K562 (cell line): ENCODE measurements at regions not wholly inside any gene's neighbourhood (a gene's known extent, or its start where the extent isn't known, plus 50 kb on each side); places are given as distances from the start of the nearest gene placed in this dataset.
"Not testable (repeated sequence)": the region's sequence is repeated elsewhere in the genome, so short reads cannot be mapped to it uniquely, and the experiment has no call there.

Experiments
- ATAC-seq: fragments of 200-7000 bp; cut with Tn5 transposase; 3 replicates; pipeline ENCODE4 v1.9.1; 2020; ENCODE audit warnings: moderate library complexity
- BruUV-seq: library from RNA; stranded (reverse); fragments of 400-500 nt; replicated peaks from 2 replicates; lab custom pipeline; 2021; lab: Mats Ljungman, UMichigan
- CTCF ChIA-PET: fragments of 300-600 bp; formaldehyde crosslinking; extraction: SDS; loops from one replicate; lab custom pipeline; 2021; ENCODE audit warnings: low intra/inter-chr PET ratio; lab: Yijun Ruan, JAX
- POLR2A ChIA-PET: fragments of 300-600, 350-650 bp; sonication (Branson Sonifier 250); formaldehyde crosslinking; extraction: SDS; loops from one replicate; lab custom pipeline; 2021; ENCODE audit warnings: antibody characterized with exemption, inconsistent platforms; lab: Yijun Ruan, JAX
- DNase-seq, 4 experiments: peaks; one replicate each; pipeline versions ENCODE4 v3.0.0 to v3.0.0-alpha.2; 2011 to 2018; ENCODE audit warnings: low spot score in 3 of 4, mixed read lengths in 3 of 4; ENCODE audit errors: extremely low read depth in 1 of 4
- FAIRE-seq: peaks from 2 replicates; lab custom pipeline; 2011; peaks lifted over from hg19 to GRCh38; lab: Jason Lieb, UNC
- H2AFZ ChIP-seq: 2 replicates; pipeline ENCODE4 v1.6.0; 2011; ENCODE audit warnings: low read depth, low read length, control low read depth, inconsistent platforms
- H3K27ac ChIP-seq: fragments of 200-600 bp; 3 replicates; pipeline ENCODE4 v1.8.0; 2011; ENCODE audit warnings: low read depth, mild to moderate bottlenecking, control low read depth, inconsistent platforms, low read length, moderate library complexity, mixed read lengths; ENCODE audit errors: extremely low read depth
- H3K27me3 ChIP-seq, 2 experiments: fragments of 300-600 bp in 1 of 2; 2 replicates in 1 of 2; 3 replicates in 1 of 2; pipeline versions ENCODE4 v1.6.0 to v1.8.0; 2011; ENCODE audit warnings: inconsistent platforms in 2 of 2, low read length in 2 of 2, mild to moderate bottlenecking in 1 of 2, mixed read lengths in 1 of 2, moderate library complexity in 1 of 2; ENCODE audit not compliant: control insufficient read depth in 2 of 2, insufficient read depth in 2 of 2
- H3K36me3 ChIP-seq: fragments of 300-600 bp; 3 replicates; pipeline ENCODE4 v1.8.0; 2011; ENCODE audit warnings: mild to moderate bottlenecking, low read length, inconsistent platforms; ENCODE audit not compliant: control insufficient read depth, insufficient read depth
- H3K4me1 ChIP-seq, 2 experiments: fragments of 200-600 bp in 1 of 2; replicated peaks in 1 of 2; 2 replicates in 1 of 2; 3 replicates in 1 of 2; pipeline versions ENCODE4 v1.5.1 to v1.8.0; 2011; ENCODE audit warnings: inconsistent platforms in 2 of 2, low read length in 2 of 2, mild to moderate bottlenecking in 1 of 2, mixed read lengths in 1 of 2, moderate library complexity in 1 of 2; ENCODE audit not compliant: control insufficient read depth in 2 of 2, insufficient read depth in 2 of 2
- H3K4me2 ChIP-seq: 2 replicates; pipeline ENCODE4 v1.6.1; 2011; ENCODE audit warnings: low read length, control low read depth, inconsistent platforms, mixed read lengths; ENCODE audit not compliant: insufficient read depth
- H3K4me3 ChIP-seq: fragments of 200-600 bp; sonication (generic), shearing (Covaris generic); 2 replicates; pipeline ENCODE4 v1.5.1; 2016; ENCODE audit warnings: control low read depth, inconsistent platforms
- H3K79me2 ChIP-seq: fragments of 200-600 bp; 3 replicates; pipeline ENCODE4 v1.8.0; 2011; ENCODE audit warnings: low read length, inconsistent platforms; ENCODE audit not compliant: control insufficient read depth, insufficient read depth
- H3K9ac ChIP-seq, 2 experiments: 2 replicates each; pipeline versions ENCODE4 v1.6.0 to v1.6.1; 2011; ENCODE audit warnings: low read depth in 2 of 2, low read length in 2 of 2, control low read depth in 1 of 2, inconsistent platforms in 1 of 2, mild to moderate bottlenecking in 1 of 2, mixed read lengths in 1 of 2; ENCODE audit not compliant: insufficient read depth in 1 of 2
- H3K9me1 ChIP-seq: one replicate; pipeline ENCODE4 v1.6.0; 2011; ENCODE audit warnings: inconsistent platforms, mild to moderate bottlenecking, low read length, moderate library complexity; ENCODE audit not compliant: control insufficient read depth, insufficient read depth
- H3K9me3 ChIP-seq: replicated peaks from 2 replicates; pipeline ENCODE4 v1.5.1; 2011; ENCODE audit warnings: low read depth, low read length, inconsistent platforms; ENCODE audit not compliant: control insufficient read depth, insufficient read depth
- H4K20me1 ChIP-seq: replicated peaks from 2 replicates; pipeline ENCODE4 v1.6.1; 2011; ENCODE audit warnings: low read length, inconsistent platforms, mixed read lengths; ENCODE audit not compliant: control insufficient read depth, insufficient read depth
- ADNP ChIP-seq: fragments of 200-800 bp; sonication (Bioruptor generic); IDR thresholded peaks from 2 replicates; pipeline ENCODE4 v1.6.1; 2016; ENCODE audit warnings: missing genetic modification characterization, missing compliant biosample characterization
- MYC ChIP-seq, 2 experiments: fragments of 250-450 bp in 1 of 2; sonication (Bioruptor Pico) in 1 of 2; IDR thresholded peaks; 2 replicates each; pipeline versions ENCODE4 v1.5.1 to v1.6.1; 2012 to 2021; ENCODE audit warnings: low read depth in 2 of 2, borderline replicate concordance in 1 of 2, improper control_type of control experiment in 1 of 2, low read length in 1 of 2, mild to moderate bottlenecking in 1 of 2, moderate library complexity in 1 of 2
- NUFIP1 ChIP-seq: fragments of 450-650 bp; IDR thresholded peaks from 2 replicates; pipeline ENCODE4 v1.6.1; 2018; ENCODE audit not compliant: partially characterized antibody
- SRF ChIP-seq, 2 experiments: fragments of 250-450, 450-650 bp in 1 of 2; sonication (Bioruptor Pico) in 1 of 2; sonication (generic) in 1 of 2; formaldehyde crosslinking; IDR thresholded peaks; 2 replicates each; pipeline versions ENCODE4 v1.5.0 to v1.5.1; 2020 to 2022; ENCODE audit warnings: mild to moderate bottlenecking in 1 of 2, missing genetic modification reagents in 1 of 2
- STAG1 ChIP-seq: sonication (generic); formaldehyde crosslinking; IDR thresholded peaks from 2 replicates; pipeline ENCODE4 v1.5.0; 2020; ENCODE audit warnings: missing genetic modification reagents, borderline replicate concordance
- ZBED1 ChIP-seq: IDR thresholded peaks from 2 replicates; pipeline ENCODE4 v1.6.1; 2014
- ZNF274 ChIP-seq: IDR thresholded peaks from 2 replicates; pipeline ENCODE4 v1.6.1; 2011; ENCODE audit warnings: low read depth, mild to moderate bottlenecking, low read length, moderate library complexity, borderline replicate concordance
- ZNF696 ChIP-seq: fragments of 250-450 bp; sonication (Bioruptor Pico); conservative IDR thresholded peaks from 2 replicates; pipeline ENCODE4 v1.4.0; 2020; ENCODE audit warnings: mild to moderate bottlenecking, moderate library complexity
- WGBS: fragments of 100-300 bp; shearing (Covaris generic); methylation state at CpG from one replicate; pipeline ENCODE4 v1.1.6; 2016; ENCODE audit warnings: low coverage, mixed read lengths; ENCODE audit not compliant: insufficient coverage; ENCODE audit errors: missing lambda C conversion rate; 5-methylcytosine and 5-hydroxymethylcytosine counted together
- in situ Hi-C: fragments of 300-500 bp; cut with MboI; formaldehyde crosslinking; loops from 4 replicates; pipeline ENCODE4 v1.15.0; 2018; ENCODE audit warnings: inconsistent platforms, mixed read lengths
- intact Hi-C: fragments of 100-400 bp; cut with micrococcal nuclease; formaldehyde crosslinking; loops from 2 replicates; pipeline ENCODE4 v1.14.2; 2022
- TF ChIP-seq, protein P1 (sequence below), 2 experiments: fragments of 200-800 bp in 1 of 2; sonication (Bioruptor generic) in 1 of 2; sonication (generic) in 1 of 2; formaldehyde crosslinking in 1 of 2; IDR thresholded peaks in 1 of 2; conservative IDR thresholded peaks in 1 of 2; 2 replicates each; pipeline versions ENCODE4 v1.5.0 to v1.6.1; 2016 to 2020; ENCODE audit warnings: missing compliant biosample characterization in 1 of 2, missing genetic modification characterization in 1 of 2, missing genetic modification reagents in 1 of 2
- TF ChIP-seq, protein P2 (sequence below), 2 experiments: IDR thresholded peaks in 1 of 2; conservative IDR thresholded peaks in 1 of 2; 2 replicates each; pipeline ENCODE4 v1.6.1; 2016; ENCODE audit warnings: low read depth in 2 of 2, mild to moderate bottlenecking in 1 of 2, missing compliant biosample characterization in 1 of 2, missing genetic modification characterization in 1 of 2, moderate library complexity in 1 of 2

DNA sequence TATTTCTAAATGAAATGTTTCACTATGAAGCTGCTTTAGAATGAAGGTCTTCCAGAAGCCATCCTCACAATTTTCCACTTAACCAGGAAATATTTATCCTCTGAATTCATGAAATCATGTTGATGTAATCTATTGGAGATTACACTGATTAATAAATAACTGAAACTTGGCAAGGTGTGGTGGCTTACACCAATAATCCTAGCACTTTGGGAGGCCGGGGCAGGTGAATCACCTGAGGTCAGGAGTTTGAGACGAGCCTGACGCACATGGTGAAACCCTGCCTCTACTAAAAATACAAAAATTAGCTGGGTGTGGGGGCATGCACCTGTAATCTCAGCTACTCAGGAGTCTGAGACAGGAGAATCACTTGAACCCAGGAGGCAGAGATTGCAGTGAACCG is 73.8 kb upstream of the DAPK1 start:
- H3K27ac ChIP-seq, FAIRE-seq, H3K79me2 ChIP-seq, H3K9ac ChIP-seq, CTCF ChIA-PET, H3K4me2 ChIP-seq, BruUV-seq, H3K4me1 ChIP-seq, intact Hi-C loops, POLR2A ChIA-PET, H4K20me1 ChIP-seq, in situ Hi-C loops, H3K4me3 ChIP-seq, DNase-seq, H3K9me1 ChIP-seq, H2AFZ ChIP-seq, H3K36me3 ChIP-seq, H3K9me3 ChIP-seq, H3K27me3 ChIP-seq, ATAC-seq: not testable (repeated sequence)
- 79% methylated on average over 4 of the region's 4 CpGs for WGBS

DNA sequence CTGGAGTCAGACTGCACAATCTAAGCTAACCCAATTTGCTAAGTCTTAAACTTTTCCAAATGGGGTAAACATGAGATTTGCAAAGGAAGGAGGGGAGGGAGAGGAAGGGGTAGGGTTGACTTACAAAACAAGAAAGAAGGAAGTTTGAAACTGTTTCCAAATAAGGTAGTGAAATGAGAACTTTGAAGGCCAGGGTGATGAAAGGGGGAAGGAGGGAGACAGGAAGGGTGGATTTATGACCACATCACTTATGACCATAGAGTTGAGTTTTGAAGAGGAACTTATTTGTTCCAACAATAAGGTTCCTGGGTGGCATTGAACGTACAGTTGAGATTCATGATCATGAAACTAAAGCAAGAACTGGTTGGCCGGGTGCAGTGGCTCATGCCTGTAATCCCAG is 72.5 kb upstream of the DAPK1 start:
- Histone ChIP-seq H3K27me3 (no peaks in the 10 kb centered on the region), H3K9me1 (no peaks in the 10 kb centered on the region), H3K9me3 (no peaks in the 10 kb centered on the region; the same call in 1 of the 2 replicates), H3K9ac (no peak overlapping the region), H3K27ac (no peak overlapping the region), H3K4me2 (no peak overlapping the region), H3K36me3 (no peaks in the 10 kb centered on the region), H3K79me2 (no peaks in the 10 kb centered on the region), H4K20me1 (no peaks in the 10 kb centered on the region), H3K4me1 (no peaks in the 10 kb centered on the region), H2AFZ (no peak overlapping the region), H3K4me3 (no peak overlapping the region)
- FAIRE-seq = no peak
- DNase-seq = no peak
- in situ Hi-C loops = no loop called here
- intact Hi-C loops = no loop called here
- POLR2A ChIA-PET = no interaction called here
- no peak for ATAC-seq
- CTCF ChIA-PET = no interaction called here
- WGBS = 39% methylated on average over 2 of the region's 2 CpGs
- BruUV-seq = no TSS peak
- TF ChIP-seq, protein P1, sequence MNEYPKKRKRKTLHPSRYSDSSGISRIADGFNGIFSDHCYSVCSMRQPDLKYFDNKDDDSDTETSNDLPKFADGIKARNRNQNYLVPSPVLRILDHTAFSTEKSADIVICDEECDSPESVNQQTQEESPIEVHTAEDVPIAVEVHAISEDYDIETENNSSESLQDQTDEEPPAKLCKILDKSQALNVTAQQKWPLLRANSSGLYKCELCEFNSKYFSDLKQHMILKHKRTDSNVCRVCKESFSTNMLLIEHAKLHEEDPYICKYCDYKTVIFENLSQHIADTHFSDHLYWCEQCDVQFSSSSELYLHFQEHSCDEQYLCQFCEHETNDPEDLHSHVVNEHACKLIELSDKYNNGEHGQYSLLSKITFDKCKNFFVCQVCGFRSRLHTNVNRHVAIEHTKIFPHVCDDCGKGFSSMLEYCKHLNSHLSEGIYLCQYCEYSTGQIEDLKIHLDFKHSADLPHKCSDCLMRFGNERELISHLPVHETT (CRISPR knock-in tag; conservative IDR thresholded peaks at IDR 0.05 in 1 of 2, IDR thresholded peaks at IDR 0.05 in 1 of 2) = no peak
- TF ChIP-seq NUFIP1 (no peak), MYC (IDR thresholded peaks at IDR 0.05; ENCODE audit: low read depth, low read length) (no peak), MYC (CRISPR knock-in tag; IDR thresholded peaks at IDR 0.05; ENCODE audit: borderline replicate concordance, low read depth) (no peak), ADNP (tag) (no peak), ZBED1 (no peak), ZNF274 (no peak), STAG1 (CRISPR knock-in tag) (no peak), ZNF696 (no peak), SRF (CRISPR knock-in tag; IDR thresholded peaks at IDR 0.05) (peak in 1 of 2 experiments; percentile 92; a peak in 2 of 4 replicates)
- TF ChIP-seq, protein P2, sequence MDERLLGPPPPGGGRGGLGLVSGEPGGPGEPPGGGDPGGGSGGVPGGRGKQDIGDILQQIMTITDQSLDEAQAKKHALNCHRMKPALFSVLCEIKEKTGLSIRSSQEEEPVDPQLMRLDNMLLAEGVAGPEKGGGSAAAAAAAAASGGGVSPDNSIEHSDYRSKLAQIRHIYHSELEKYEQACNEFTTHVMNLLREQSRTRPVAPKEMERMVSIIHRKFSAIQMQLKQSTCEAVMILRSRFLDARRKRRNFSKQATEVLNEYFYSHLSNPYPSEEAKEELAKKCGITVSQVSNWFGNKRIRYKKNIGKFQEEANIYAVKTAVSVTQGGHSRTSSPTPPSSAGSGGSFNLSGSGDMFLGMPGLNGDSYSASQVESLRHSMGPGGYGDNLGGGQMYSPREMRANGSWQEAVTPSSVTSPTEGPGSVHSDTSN (CRISPR knock-in tag; IDR thresholded peaks at IDR 0.05; ENCODE audit: low read depth) = no peak
- TF ChIP-seq, protein P2 (tag; conservative IDR thresholded peaks at IDR 0.05; ENCODE audit: low read depth) = peak; percentile 79
